ENCODE measurements at regions not wholly inside any gene's neighbourhood (a gene's known extent, or its start where the extent isn't known, plus 50 kb on each side); places are given as distances from the start of the nearest gene placed in this dataset.

DNA sequence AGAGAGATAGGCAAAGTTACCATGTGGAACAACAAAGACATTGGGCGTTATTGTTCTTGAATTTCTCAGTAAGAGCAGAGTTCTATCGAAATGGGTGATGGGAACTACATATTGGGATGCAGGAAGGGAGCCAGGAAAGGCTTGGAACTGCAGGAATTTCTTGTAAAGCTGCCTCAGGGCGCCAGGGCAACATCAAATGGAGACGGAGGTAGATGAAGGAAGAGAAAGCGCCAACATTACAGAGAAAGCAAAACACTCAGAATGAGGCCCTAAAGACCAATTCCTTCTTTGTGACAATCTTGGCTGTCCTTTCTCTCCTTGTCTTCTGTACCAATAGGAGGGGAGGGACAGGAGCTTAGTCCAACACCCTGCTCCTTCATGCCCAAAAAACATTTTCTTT is 148.4 kb downstream of the RPAP3 start:
- no peak overlapping the region for H3K4me3 ChIP-seq (ENCODE audit: low read length)
- no peaks in the 10 kb centered on the region for H3K36me3 ChIP-seq (ENCODE audit: insufficient read depth, low read depth, low read length)
- no peaks in the 10 kb centered on the region for H3K27me3 ChIP-seq (ENCODE audit: insufficient read depth, low read length)
- peaks cover 11% of the 10 kb centered on the region; the same call in 1 of the 2 replicates for H3K9me3 ChIP-seq (ENCODE audit: insufficient read depth, low read depth, low read length)
- no peak overlapping the region for H3K27ac ChIP-seq (ENCODE audit: low read length)
- peaks cover 3% of the 10 kb centered on the region; the same call in 1 of the 2 replicates for H3K4me1 ChIP-seq (ENCODE audit: insufficient read depth, low read length)
- no peak overlapping the region for H3K9ac ChIP-seq (ENCODE audit: low read depth, low read length)

DNA sequence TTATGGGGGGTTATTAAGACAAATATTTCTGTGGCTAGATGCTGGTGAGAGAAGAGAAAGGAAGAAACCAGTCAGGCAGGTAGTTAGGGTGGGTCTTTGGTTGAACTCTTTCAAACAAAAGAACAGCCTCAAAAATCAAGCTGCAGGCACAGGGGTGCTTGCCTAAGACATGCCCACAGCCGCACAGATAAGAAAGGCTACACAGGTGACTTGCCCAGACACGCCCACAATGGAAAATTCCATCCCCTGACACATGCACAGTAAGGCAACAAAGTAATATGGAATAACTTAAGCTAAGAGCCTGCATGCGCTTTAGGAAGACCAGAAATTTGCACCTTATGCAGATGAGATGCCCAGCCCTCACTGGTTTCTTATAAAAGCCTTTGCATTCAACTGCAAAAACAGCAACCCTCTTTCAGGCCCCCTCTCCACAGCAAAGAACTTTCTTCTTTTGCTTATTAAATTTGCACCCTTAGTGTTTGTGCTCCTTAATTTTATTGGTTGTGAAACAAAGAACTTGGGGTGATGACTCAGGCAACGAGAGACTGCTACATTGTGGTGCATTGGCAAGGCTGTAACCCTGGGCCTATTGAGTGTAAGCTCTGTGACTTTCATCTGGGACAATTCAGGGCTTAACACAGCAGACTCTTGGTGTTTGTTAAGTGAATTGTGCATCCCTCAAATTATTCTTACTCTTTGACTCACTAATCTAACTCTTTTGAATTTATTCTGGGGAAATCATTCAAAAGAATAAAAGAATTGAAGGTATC is 149.4 kb downstream of the RPAP3 start:
- H3K4me1 ChIP-seq (ENCODE audit: insufficient read depth, low read length), result peaks cover 3% of the 10 kb centered on the region; the same call in 1 of the 2 replicates
- H3K9ac ChIP-seq (ENCODE audit: low read depth, low read length), result no peak overlapping the region
- H3K36me3 ChIP-seq (ENCODE audit: insufficient read depth, low read depth, low read length), result no peaks in the 10 kb centered on the region
- H3K4me3 ChIP-seq (ENCODE audit: low read length), result no peak overlapping the region
- no peak overlapping the region for H3K27ac ChIP-seq (ENCODE audit: low read length)
- H3K27me3 ChIP-seq (ENCODE audit: insufficient read depth, low read length), result no peaks in the 10 kb centered on the region
- H3K9me3 ChIP-seq (ENCODE audit: insufficient read depth, low read depth, low read length), result peaks cover 11% of the 10 kb centered on the region; the same call in 1 of the 2 replicates

DNA sequence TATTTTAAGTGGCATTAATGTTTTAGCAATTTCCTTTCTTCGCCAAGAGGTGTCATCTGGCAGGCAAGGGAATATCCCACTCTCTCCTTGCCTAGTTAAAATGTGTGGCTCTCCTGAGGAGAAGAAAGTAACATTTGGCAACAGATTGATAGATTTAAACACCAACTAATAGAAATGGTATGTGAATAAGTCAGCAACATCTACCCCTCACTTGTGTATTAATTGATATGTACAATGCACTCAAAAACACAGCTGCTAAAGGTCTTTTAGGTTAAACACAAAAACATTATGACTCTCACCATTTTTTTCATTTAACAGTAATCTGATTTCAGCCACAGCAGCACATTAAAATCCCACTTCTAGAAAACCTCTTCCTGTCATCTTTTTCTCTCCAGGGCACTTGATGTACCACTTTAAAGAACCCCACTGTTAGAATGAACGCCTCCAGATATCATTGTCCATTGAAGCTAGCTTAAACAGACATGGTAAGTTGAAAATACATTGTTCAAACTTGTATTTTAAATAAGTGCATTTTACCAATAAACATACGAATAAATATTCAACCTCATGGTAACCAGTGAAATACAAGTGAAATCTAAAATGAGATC is 151.7 kb downstream of the RPAP3 start:
- H3K27ac ChIP-seq (ENCODE audit: low read length), result no peak overlapping the region

DNA sequence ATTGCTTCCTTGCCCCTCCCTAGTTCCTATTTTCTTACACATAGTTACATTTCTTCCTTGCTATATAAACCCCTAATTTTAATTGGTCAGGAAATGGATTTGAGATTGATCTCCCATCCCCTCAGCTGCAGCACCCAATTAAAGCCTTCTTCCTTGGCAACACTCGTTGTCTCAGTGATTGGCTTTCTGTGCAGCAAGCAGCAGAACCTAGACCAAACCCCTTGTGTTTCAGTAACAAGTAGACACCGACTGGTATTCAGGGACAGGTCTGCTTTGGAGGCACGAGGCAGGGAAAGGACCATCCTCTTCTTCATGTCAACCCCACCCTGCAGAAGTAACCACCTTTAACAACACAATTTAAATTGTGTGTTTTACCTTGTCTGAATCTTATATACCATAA is 152.6 kb downstream of the RPAP3 start:
- Histone ChIP-seq H3K27me3 (ENCODE audit: insufficient read depth, low read length) (no peaks in the 10 kb centered on the region), H3K4me1 (ENCODE audit: insufficient read depth, low read length) (peaks cover 3% of the 10 kb centered on the region; the same call in 1 of the 2 replicates)

More for the DNA sequence above, 151.7 kb downstream of the RPAP3 start:
- Histone ChIP-seq H3K9ac (ENCODE audit: low read depth, low read length) (no peak overlapping the region), H3K9me3 (ENCODE audit: insufficient read depth, low read depth, low read length) (peaks cover 11% of the 10 kb centered on the region), H3K36me3 (ENCODE audit: insufficient read depth, low read depth, low read length) (no peaks in the 10 kb centered on the region), H3K4me3 (ENCODE audit: low read length) (no peak overlapping the region), H3K4me1 (ENCODE audit: insufficient read depth, low read length) (peaks cover 3% of the 10 kb centered on the region; the same call in 1 of the 2 replicates), H3K27me3 (ENCODE audit: insufficient read depth, low read length) (no peaks in the 10 kb centered on the region)

DNA sequence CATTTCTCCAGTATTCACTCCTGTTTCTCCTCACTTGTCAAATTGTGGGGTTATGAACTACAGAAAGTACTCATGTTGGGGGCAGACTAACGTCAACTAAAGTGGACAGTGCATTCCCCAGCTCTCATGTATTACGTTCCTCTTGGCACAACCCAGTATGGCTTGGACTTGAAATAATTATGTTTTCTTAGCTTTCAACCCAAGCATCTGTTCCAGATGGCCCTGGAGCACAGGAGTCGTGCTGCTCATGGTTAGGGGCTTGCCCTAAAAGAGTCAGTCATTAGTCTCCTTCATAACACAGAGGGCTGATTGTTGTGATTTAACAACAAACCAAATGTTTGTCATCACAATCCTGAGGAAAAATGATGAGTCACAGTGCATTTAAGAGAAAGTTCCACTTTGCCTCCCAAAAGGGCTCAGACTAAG is 154.4 kb downstream of the RPAP3 start:
- Histone ChIP-seq H3K27me3 (ENCODE audit: insufficient read depth, low read length) (no peaks in the 10 kb centered on the region), H3K27ac (ENCODE audit: low read length) (no peak overlapping the region), H3K9me3 (ENCODE audit: insufficient read depth, low read depth, low read length) (peaks cover 11% of the 10 kb centered on the region), H3K4me1 (ENCODE audit: insufficient read depth, low read length) (peaks cover 2% of the 10 kb centered on the region; the same call in 1 of the 2 replicates), H3K36me3 (ENCODE audit: insufficient read depth, low read depth, low read length) (no peaks in the 10 kb centered on the region), H3K9ac (ENCODE audit: low read depth, low read length) (no peak overlapping the region), H3K4me3 (ENCODE audit: low read length) (no peak overlapping the region)

More for the DNA sequence above, 152.6 kb downstream of the RPAP3 start:
- Histone ChIP-seq H3K4me3 (ENCODE audit: low read length) (no peak overlapping the region), H3K9me3 (ENCODE audit: insufficient read depth, low read depth, low read length) (peaks cover 11% of the 10 kb centered on the region), H3K9ac (ENCODE audit: low read depth, low read length) (no peak overlapping the region), H3K36me3 (ENCODE audit: insufficient read depth, low read depth, low read length) (no peaks in the 10 kb centered on the region), H3K27ac (ENCODE audit: low read length) (no peak overlapping the region)

DNA sequence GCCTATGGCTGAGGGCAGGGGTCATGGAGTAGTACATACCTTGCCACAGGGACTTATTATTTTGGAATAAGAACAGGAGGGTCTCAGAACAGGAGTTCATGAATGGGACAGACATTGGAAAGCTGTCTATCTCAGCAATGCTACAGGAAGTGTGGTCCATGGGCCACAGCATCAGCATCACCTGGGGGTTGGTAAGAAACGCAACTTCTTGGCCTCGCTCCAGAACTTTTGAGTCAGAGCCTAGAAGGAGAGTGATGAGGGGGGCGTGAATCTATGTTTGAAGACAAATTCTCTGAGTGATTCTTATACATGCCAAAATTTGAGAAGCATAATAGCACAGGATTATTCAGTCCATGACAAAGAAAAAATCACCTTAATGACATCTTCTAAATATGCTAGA is 156.6 kb downstream of the RPAP3 start:
- H3K36me3 ChIP-seq (ENCODE audit: insufficient read depth, low read depth, low read length), result no peaks in the 10 kb centered on the region
- H3K4me3 ChIP-seq (ENCODE audit: low read length), result no peak overlapping the region
- no peaks in the 10 kb centered on the region for H3K4me1 ChIP-seq (ENCODE audit: insufficient read depth, low read length)
- peaks cover 11% of the 10 kb centered on the region for H3K9me3 ChIP-seq (ENCODE audit: insufficient read depth, low read depth, low read length)
- no peak overlapping the region for H3K27ac ChIP-seq (ENCODE audit: low read length)
- H3K9ac ChIP-seq (ENCODE audit: low read depth, low read length), result no peak overlapping the region
- no peaks in the 10 kb centered on the region for H3K27me3 ChIP-seq (ENCODE audit: insufficient read depth, low read length)

DNA sequence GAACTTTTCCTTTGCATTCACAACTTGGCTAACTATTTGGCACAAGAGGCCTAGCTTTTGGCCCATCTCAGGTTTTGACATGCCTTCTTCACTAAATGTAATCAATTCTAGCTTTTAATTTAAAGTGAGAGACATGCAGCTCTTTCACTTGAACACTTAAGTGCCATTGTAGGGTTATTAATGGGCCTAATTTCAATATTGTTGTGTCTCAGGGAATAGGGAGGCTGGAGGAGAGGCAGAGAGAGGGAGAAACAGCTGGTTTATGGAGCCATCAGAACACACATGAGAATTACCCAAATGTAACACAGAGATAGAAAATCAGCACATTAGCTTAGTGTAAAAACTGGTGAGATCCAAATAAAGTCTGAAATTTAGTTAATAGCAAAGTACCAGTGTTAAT is 157.4 kb downstream of the RPAP3 start:
- Histone ChIP-seq H3K27me3 (ENCODE audit: insufficient read depth, low read length) (no peaks in the 10 kb centered on the region), H3K27ac (ENCODE audit: low read length) (no peak overlapping the region), H3K4me1 (ENCODE audit: insufficient read depth, low read length) (no peaks in the 10 kb centered on the region), H3K4me3 (ENCODE audit: low read length) (no peak overlapping the region), H3K9ac (ENCODE audit: low read depth, low read length) (no peak overlapping the region), H3K36me3 (ENCODE audit: insufficient read depth, low read depth, low read length) (no peaks in the 10 kb centered on the region), H3K9me3 (ENCODE audit: insufficient read depth, low read depth, low read length) (peaks cover 6% of the 10 kb centered on the region)

DNA sequence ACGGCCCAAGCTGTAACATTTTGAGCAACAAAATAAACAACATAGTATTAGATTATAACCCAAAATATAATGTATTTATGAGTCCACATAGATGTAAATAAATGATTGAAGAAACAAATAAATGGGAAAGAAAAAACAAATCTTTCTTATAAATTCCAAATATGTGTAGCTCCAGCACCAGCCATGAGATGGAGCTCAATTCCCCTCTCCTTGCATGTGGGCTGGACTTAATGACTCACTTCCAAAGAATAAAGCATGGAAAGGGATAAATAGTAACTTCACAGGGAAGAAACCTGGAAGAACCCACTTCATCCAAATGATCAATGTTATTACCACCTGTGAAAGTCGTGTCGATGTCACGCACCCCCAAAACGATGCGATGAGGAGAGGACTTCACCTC is 158.8 kb downstream of the RPAP3 start:
- H3K4me3 ChIP-seq (ENCODE audit: low read length), result no peak overlapping the region

DNA sequence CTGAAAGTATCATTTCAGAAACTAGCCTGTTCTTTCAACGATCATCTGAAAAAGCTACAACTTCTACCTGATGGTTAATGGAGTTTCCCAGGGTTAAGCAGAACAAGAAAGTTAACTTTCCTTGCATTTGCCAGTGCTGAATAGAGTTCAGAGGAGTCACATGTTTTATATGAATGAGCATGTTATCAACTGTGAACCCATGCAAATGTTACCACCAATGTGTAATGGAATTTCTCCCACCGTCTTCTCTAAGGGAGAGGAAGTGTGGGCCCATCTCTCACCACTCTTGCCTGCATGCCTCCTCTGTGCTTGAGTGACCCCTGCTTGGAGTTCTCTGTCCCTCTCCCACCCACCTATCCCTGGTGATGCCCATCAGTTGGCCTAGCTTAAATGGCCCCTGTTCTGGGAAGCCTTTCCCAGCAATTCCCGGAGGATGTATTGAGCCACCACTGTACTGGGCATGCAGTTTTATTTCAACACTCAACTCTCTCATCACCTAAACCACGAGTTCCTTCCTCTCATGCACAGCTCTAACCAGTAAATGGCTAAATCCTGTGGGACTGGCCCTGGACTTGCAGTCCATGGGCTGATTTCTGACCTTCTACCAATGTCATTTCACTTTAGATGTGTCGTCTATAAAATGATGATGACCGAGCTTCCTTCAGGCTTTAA is 159.8 kb downstream of the RPAP3 start:
- no peaks in the 10 kb centered on the region for H3K4me1 ChIP-seq (ENCODE audit: insufficient read depth, low read length)
- H3K27ac ChIP-seq (ENCODE audit: low read length), result no peak overlapping the region
- H3K9ac ChIP-seq (ENCODE audit: low read depth, low read length), result no peak overlapping the region
- no peaks in the 10 kb centered on the region for H3K36me3 ChIP-seq (ENCODE audit: insufficient read depth, low read depth, low read length)
- no peaks in the 10 kb centered on the region; the same call in 1 of the 2 replicates for H3K9me3 ChIP-seq (ENCODE audit: insufficient read depth, low read depth, low read length)
- no peaks in the 10 kb centered on the region for H3K27me3 ChIP-seq (ENCODE audit: insufficient read depth, low read length)
- H3K4me3 ChIP-seq (ENCODE audit: low read length), result no peak overlapping the region

More for the DNA sequence above, 158.8 kb downstream of the RPAP3 start:
- no peak overlapping the region for H3K27ac ChIP-seq (ENCODE audit: low read length)
- H3K4me1 ChIP-seq (ENCODE audit: insufficient read depth, low read length), result no peaks in the 10 kb centered on the region
- no peaks in the 10 kb centered on the region; the same call in 1 of the 2 replicates for H3K9me3 ChIP-seq (ENCODE audit: insufficient read depth, low read depth, low read length)
- no peak overlapping the region for H3K9ac ChIP-seq (ENCODE audit: low read depth, low read length)
- H3K27me3 ChIP-seq (ENCODE audit: insufficient read depth, low read length), result no peaks in the 10 kb centered on the region
- H3K36me3 ChIP-seq (ENCODE audit: insufficient read depth, low read depth, low read length), result no peaks in the 10 kb centered on the region

DNA sequence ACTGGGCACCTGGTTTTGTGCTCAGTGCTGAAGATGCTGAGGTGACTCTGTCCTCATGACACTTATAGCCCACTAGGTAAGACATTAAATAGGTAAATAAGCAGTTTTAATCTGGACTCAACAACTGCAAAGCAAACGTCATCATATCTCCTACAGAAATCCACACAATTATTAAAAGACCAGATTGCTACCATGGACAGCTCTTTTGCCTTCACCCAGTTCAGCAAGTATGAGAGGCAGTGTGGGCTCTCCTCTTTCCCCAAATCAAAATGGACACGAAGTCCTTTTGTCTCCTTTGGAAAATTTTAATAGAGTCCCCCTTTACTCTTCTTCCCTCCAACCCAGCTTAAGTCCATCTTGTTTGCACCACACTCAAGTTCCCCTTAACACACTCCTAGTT is 171.1 kb downstream of the RPAP3 start:
- H3K36me3 ChIP-seq (ENCODE audit: insufficient read depth, low read depth, low read length), result no peaks in the 10 kb centered on the region
- no peak overlapping the region for H3K9ac ChIP-seq (ENCODE audit: low read depth, low read length)
- no peak overlapping the region for H3K4me3 ChIP-seq (ENCODE audit: low read length)
- H3K27me3 ChIP-seq (ENCODE audit: insufficient read depth, low read length), result no peaks in the 10 kb centered on the region; the same call in 1 of the 2 replicates
- no peaks in the 10 kb centered on the region for H3K4me1 ChIP-seq (ENCODE audit: insufficient read depth, low read length)
- H3K27ac ChIP-seq (ENCODE audit: low read length), result no peak overlapping the region
- peaks cover 3% of the 10 kb centered on the region; the same call in 1 of the 2 replicates for H3K9me3 ChIP-seq (ENCODE audit: insufficient read depth, low read depth, low read length)

DNA sequence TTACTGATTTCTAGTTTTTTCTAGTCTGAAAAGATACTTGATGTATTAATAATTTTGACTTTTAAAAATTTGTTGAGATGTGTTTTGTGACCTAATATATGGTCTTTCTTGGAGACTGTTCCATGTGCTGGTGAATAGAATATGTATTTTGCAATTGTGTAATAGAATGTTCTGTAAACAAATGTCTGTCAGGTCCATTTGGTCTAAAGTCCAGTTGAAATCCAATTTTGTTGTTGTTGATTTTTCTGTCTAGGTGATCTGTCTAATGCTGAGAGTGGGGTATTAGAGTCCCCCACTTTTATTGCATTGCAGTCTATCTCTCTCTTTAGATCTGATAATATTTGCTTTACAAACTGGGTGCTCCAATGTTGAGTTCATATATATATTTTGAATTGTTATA is 175.8 kb downstream of the RPAP3 start:
- no peak overlapping the region for H3K27ac ChIP-seq (ENCODE audit: low read length)
- no peaks in the 10 kb centered on the region for H3K27me3 ChIP-seq (ENCODE audit: insufficient read depth, low read length)
- H3K36me3 ChIP-seq (ENCODE audit: insufficient read depth, low read depth, low read length), result no peaks in the 10 kb centered on the region
- H3K9me3 ChIP-seq (ENCODE audit: insufficient read depth, low read depth, low read length), result peaks cover 9% of the 10 kb centered on the region
- H3K4me3 ChIP-seq (ENCODE audit: low read length), result no peak overlapping the region
- no peaks in the 10 kb centered on the region for H3K4me1 ChIP-seq (ENCODE audit: insufficient read depth, low read length)
- H3K9ac ChIP-seq (ENCODE audit: low read depth, low read length), result no peak overlapping the region
